ENCODE measurements at regions not wholly inside any gene's neighbourhood (a gene's known extent, or its start where the extent isn't known, plus 50 kb on each side); places are given as distances from the start of the nearest gene placed in this dataset.

- 61 to 68% (median 66%) methylated on average over 3 of the region's 3 CpGs for WGBS, 4 donors
- Histone ChIP-seq H3K4me1 (no peaks in the 10 kb centered on the region), H3K4me3 (no peak overlapping the region), H3K27me3 (no peaks in the 10 kb centered on the region), H3K36me3 (no peaks in the 10 kb centered on the region), H3K27ac (no peak overlapping the region), H3K9me3 (peaks cover 0 to 5% (median 0%) of the 10 kb centered on the region in 12 donors)
- intact Hi-C loops (cut with DNase I): no loop called here
- DNase-seq (no peak), ATAC-seq (no peak)
- TF ChIP-seq, protein P1, sequence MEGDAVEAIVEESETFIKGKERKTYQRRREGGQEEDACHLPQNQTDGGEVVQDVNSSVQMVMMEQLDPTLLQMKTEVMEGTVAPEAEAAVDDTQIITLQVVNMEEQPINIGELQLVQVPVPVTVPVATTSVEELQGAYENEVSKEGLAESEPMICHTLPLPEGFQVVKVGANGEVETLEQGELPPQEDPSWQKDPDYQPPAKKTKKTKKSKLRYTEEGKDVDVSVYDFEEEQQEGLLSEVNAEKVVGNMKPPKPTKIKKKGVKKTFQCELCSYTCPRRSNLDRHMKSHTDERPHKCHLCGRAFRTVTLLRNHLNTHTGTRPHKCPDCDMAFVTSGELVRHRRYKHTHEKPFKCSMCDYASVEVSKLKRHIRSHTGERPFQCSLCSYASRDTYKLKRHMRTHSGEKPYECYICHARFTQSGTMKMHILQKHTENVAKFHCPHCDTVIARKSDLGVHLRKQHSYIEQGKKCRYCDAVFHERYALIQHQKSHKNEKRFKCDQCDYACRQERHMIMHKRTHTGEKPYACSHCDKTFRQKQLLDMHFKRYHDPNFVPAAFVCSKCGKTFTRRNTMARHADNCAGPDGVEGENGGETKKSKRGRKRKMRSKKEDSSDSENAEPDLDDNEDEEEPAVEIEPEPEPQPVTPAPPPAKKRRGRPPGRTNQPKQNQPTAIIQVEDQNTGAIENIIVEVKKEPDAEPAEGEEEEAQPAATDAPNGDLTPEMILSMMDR (IDR thresholded peaks at IDR 0.05): no peak
- TF ChIP-seq POLR2A (IDR thresholded peaks at IDR 0.05): no peak
These were observed 1147.3 kb downstream of the XPNPEP1 start for GRCh38 chr10:108775911-108776475.

DNA sequence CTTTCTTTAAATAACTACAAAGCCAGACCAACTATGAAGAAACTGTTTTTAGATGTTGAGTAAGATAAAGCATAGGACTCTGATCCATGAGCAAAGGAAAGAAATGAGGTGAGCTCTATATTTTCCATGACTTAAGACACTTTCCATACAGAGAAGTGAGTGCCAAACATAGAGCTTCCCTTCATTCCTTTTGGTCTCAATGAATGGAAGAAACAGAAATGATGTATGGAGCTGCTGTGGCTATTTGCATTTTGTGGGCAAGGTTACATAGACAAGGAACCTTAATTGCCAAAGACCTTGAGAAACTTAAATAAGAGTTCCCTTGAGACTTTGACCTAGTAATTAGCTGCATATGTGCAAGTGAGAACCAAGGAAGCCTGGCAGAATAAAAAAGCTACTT lies 1152.2 kb downstream of the XPNPEP1 start:
- no peak for TF ChIP-seq POLR2A (IDR thresholded peaks at IDR 0.05)
- TF ChIP-seq, protein P1 (IDR thresholded peaks at IDR 0.05): no peak
- H3K36me3 ChIP-seq: no peaks in the 10 kb centered on the region
- H3K27ac ChIP-seq: no peak overlapping the region
- intact Hi-C loops (cut with DNase I): no loop called here
- ATAC-seq (no peak), DNase-seq (no peak)
- H3K4me1 ChIP-seq: no peaks in the 10 kb centered on the region
- no peaks in the 10 kb centered on the region for H3K27me3 ChIP-seq
- no peak overlapping the region for H3K4me3 ChIP-seq
- no peaks in the 10 kb centered on the region for H3K9me3 ChIP-seq

DNA sequence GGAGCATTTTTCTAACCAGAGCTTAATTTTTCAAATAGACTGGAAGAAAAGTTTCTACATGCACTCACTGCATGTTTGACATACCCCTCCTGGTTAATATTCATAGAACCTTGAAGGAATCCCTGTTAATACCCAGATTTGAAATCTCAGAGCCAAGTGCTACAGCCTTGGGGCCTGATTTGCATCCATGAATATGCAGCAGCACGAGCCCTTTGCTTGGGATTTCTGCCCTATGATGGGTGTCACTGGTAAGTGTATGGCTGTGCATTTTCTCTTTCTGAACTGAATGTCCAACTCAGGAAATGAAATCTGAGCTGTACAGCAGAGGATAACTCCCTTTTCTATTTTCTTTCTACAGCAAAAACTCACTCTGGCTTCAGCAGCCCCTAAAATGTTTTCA lies 1157.5 kb downstream of the XPNPEP1 start:
- ATAC-seq: no peak
- 14 to 58% (median 45%) methylated on average over 1 of the region's 1 CpG for WGBS, 4 donors

DNA sequence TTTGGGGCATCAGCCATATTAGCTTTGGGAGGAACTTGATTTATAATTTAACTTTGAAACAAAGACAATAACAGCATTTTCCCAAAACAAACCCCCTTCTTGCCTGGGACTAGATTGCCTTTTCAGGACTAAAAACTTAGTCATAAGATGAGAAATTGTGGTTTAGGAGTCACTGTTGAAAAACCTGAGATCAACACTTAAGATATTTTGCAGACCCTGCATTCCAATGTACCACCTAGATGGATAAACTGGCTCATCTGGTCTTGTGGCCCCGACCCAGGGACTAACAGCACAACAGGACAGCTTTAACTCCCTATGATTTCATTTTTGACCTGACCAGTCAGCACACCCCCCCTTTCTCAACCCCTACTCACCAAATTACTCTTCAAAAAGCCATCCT lies 1165.4 kb downstream of the XPNPEP1 start:
- H3K27me3 ChIP-seq: no peaks in the 10 kb centered on the region
- 52 to 64% (median 59%) methylated on average over 1 of the region's 1 CpG for WGBS, 4 donors
- no peaks in the 10 kb centered on the region for H3K4me1 ChIP-seq
- no peaks in the 10 kb centered on the region for H3K36me3 ChIP-seq
- DNase-seq: no peak
- no peaks in the 10 kb centered on the region for H3K9me3 ChIP-seq
- no peak overlapping the region for H3K4me3 ChIP-seq
- intact Hi-C loops (cut with DNase I): no loop called here
- no peak overlapping the region for H3K27ac ChIP-seq
- ATAC-seq: no peak
- TF ChIP-seq POLR2A (IDR thresholded peaks at IDR 0.05): no peak
- TF ChIP-seq, protein P1 (IDR thresholded peaks at IDR 0.05): no peak

More for the DNA sequence above, 1157.5 kb downstream of the XPNPEP1 start:
- Histone ChIP-seq H3K27ac (no peak overlapping the region), H3K4me1 (no peaks in the 10 kb centered on the region), H3K27me3 (no peaks in the 10 kb centered on the region), H3K36me3 (no peaks in the 10 kb centered on the region), H3K9me3 (no peaks in the 10 kb centered on the region), H3K4me3 (no peak overlapping the region)
- TF ChIP-seq, protein P1 (IDR thresholded peaks at IDR 0.05): no peak
- no peak for TF ChIP-seq POLR2A (IDR thresholded peaks at IDR 0.05)
- intact Hi-C loops (cut with DNase I): no loop called here
- no peak for DNase-seq

Data from heart left ventricle (tissue), 16 donors.